Esophagus muscularis mucosa (tissue), 3 donors: ENCODE measurements at regions not wholly inside any gene's neighbourhood (a gene's known extent, or its start where the extent isn't known, plus 50 kb on each side); places are given as distances from the start of the nearest gene placed in this dataset.

Source experiments
- POLR2A ChIP-seq: fragments of 450-650 bp; IDR thresholded peaks from one replicate; pipeline ENCODE4 v1.6.1; 2017; ENCODE audit warnings: antibody characterized with exemption, moderate library complexity, mild to moderate bottlenecking, low read depth
- TF ChIP-seq, protein P1 (sequence below), 3 experiments: fragments of 200-600 bp in 2 of 3; fragments of 450-650 bp in 1 of 3; sonication (generic) in 2 of 3; IDR thresholded peaks; one replicate each; pipeline ENCODE4 v1.5.1; 2017 to 2019; ENCODE audit warnings: antibody characterized with exemption in 3 of 3, mild to moderate bottlenecking in 2 of 3, moderate library complexity in 1 of 3

DNA sequence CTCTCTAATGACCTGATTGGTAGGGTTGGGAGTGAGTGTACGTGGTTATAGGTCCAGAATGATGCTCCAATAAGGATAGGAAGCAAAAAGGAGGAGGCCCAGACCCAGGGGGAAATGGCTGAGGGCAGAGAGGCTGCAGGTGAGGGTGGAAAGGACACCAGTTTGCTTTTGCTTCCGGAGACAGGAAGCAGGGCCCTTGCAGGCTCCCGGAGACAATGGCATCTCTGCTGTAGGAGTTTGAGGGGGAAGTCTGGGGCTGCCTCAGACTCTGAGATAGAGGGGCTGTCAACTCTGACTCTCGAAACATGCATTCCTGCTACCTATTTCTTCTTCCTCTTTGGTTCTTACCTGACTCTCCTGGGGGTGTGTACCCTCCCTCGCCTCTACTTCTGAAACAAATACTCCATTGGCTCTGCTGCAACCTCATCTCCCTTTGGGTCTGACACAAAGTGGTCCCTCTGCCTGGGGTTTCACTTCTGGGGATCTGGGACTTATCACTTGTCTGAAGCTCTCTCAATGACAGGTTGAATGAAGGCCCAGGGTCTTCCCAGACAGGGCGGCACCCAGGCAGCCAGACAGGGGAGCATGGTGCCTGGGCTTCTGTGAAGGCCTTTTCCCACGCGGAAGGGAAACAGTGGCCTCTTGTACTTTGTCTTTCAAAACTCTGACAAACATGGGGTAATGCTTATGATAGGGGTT lies 61.5 kb downstream of the CHRD start:
- TF ChIP-seq, protein P1, sequence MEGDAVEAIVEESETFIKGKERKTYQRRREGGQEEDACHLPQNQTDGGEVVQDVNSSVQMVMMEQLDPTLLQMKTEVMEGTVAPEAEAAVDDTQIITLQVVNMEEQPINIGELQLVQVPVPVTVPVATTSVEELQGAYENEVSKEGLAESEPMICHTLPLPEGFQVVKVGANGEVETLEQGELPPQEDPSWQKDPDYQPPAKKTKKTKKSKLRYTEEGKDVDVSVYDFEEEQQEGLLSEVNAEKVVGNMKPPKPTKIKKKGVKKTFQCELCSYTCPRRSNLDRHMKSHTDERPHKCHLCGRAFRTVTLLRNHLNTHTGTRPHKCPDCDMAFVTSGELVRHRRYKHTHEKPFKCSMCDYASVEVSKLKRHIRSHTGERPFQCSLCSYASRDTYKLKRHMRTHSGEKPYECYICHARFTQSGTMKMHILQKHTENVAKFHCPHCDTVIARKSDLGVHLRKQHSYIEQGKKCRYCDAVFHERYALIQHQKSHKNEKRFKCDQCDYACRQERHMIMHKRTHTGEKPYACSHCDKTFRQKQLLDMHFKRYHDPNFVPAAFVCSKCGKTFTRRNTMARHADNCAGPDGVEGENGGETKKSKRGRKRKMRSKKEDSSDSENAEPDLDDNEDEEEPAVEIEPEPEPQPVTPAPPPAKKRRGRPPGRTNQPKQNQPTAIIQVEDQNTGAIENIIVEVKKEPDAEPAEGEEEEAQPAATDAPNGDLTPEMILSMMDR (IDR thresholded peaks at IDR 0.05): no peak
- no peak for TF ChIP-seq POLR2A
